GM18909 (cell line): ENCODE measurements at regions not wholly inside any gene's neighbourhood (a gene's known extent, or its start where the extent isn't known, plus 50 kb on each side); places are given as distances from the start of the nearest gene placed in this dataset.

ENCODE experiments used
- ATAC-seq: cut with Tn5 transposase; IDR thresholded peaks from one replicate; pipeline ENCODE4 v1.9.1; 2021; ENCODE audit warnings: mild to moderate bottlenecking; ENCODE audit not compliant: unreplicated experiment, poor library complexity

DNA sequence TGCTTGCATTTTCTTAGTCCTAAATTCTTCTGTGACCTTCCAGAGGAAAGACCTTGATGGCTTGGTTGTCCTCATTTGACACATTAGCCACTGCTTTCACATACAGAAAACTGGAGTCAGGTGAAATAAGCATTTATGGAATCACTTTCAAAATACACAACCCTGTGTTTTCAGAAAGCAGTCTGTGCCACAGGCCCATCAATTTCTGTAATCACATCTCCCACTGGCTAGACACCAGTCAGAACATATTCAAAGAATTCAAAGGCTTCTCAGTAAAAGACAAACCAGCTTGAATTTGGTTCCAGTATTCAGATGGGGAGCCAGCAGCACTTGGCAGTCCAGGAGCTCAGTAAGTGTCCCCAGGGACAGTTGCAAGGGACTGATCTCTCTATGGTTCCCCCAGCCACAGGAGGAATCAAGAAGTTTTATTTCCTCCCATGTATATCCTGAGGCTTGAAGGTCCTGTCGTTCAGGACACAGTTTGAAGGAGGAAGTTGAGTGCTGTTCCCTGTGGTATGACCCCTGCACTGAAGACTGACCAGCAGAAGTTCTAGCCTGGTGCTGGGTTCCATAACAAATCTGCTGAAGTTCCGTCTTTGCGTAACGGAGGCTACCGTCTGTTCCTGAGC, 214.3 kb downstream of the FOXO1 start:
- ATAC-seq: no peak

DNA sequence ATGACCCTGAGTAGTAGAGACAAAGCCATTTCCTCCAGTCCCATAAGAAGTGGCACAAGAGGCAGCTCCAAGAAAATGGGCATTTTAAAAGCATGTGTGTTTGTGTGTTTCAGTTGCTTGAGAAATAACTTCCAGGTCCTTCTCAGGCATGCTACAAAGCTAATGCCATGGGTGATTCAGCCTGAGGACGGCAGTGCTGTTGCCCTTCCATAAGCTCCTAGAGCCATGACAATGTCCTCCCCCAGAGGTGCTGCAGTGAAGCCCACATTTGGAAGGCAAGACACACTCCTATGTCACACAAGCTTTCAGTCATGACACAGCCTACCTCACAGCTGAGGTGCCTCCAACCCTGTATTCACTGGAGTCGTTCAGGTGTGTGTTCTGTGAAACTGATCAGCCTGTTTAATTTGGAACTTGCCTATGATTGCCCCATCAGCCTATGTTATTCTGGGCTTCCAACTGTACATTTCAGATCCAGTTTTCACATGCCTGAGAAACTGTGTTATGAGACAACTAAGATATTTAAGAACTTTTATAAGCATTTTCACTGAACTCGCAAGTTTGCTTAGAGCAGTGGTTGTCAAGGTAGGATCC, 213.6 kb downstream of the FOXO1 start:
- no peak for ATAC-seq

DNA sequence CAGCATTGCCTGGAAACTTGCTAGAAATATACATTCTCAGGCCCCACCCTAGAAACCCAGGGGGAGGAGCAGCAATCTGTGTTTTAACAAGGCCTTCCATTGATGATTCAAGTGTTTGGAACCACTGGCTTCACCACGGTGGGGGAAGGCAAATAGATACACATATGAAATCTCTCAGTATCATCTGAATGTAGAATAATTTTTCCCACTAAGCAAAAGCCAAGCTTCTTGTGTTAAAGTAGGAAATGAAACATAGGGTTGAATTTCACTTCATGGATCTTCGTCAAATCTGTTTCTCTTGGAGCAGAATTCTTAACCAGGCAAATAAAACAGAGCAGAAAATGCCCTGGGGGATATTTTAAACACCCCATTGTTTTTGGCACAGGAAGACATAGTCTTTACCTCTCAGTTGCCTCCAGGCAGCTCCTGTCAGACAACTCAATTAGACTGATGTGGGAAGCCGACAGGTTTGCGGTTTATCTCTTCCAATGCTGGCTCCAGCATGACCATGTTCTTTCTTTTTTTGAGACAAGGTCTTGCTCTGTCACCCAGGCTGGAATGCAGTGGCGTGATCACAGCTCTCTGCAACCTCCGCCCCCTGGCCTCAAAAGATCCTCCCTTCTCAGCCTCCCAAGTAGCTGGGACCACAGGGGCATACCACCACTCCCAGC, 213.0 kb downstream of the FOXO1 start:
- ATAC-seq: no peak

DNA sequence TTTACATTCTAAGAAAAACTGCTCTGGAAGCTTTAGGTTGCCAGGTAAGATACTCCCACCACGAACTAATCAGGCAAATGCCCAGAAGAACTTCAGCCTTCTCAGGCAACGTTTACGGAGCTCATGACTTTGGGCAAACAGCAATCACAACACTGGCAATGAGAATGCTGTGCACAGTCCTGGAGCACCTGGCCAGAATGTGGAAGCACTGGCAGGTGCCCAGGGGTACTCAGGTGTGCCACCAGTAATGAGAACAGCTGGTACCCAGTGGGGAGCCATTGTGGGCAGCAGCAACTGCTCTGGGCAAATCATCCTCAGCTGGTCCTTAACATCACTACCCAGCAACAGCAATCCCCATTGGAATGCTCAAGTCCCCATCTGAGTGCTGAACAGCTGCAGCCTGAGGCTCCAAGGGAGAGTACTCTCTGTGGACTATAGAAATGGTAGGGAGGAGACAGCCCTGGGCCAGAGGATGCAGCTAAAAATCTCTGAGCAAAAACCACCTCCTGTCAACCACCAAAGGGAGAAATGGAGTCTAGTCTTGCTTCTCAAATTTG, 210.0 kb downstream of the FOXO1 start:
- ATAC-seq: no peak

DNA sequence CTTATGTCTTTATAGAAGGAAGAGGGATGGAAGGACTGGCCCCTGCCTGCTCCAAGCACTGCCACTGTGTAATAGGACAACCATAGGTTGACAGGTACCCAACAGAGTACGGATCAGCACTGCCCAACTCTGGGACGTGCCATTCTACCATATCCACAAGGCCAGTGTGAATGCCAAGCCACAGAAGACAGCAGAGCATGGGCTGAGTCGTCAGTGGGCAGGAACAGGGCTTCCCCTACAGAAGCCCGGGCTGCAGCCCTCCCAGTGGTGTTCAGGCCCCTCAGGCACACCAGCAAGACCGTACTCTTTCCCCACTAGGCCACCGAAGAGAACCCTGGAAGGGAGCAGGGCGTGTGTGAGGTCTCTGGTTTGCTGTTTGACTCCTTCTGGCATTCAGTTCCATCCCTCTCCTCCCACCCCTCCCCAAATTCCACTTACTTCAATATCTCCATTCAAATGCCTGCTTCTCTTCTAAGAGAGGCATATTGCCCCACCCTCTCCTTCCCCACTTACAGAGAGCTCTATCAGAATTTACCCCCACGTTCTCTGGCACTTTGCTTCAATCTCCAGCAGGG, 209.4 kb downstream of the FOXO1 start:
- ATAC-seq: no peak

DNA sequence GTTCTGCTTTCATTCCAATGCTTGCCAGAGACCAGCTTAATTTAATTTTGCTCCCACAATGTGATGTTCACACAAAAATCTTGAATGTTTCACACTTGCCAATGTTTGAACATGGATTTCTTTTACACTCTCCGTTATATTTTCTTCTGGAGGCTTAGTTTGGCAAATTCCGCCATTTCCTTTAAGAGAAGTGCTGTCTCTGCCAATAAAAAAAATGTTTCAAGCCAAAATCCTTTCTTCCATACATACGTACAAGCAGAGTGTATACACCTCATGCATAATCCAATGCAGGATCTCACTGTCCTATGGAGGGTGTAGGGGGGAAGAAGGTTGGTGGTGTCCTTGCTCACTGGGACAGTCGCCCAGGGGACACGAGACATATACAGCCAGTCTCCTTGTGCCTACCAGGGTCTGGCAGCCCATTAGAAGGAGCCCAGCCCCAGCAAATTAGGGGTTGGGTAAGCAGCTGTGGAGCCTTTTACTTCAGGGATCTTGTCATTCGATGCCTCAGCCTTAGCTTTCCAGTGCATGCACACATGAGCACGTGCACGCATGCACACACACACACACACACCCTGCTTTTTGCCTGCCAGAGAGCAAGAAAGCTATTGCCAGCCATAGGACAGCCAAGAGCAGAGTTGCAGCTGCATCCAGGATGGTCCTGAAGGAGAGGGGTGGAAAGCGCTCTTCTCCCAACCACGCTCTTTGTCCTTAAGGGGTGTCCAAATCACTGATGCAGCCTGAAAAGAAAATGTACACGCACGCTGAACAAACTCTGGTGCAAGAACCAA, 208.3 kb downstream of the FOXO1 start:
- no peak for ATAC-seq

DNA sequence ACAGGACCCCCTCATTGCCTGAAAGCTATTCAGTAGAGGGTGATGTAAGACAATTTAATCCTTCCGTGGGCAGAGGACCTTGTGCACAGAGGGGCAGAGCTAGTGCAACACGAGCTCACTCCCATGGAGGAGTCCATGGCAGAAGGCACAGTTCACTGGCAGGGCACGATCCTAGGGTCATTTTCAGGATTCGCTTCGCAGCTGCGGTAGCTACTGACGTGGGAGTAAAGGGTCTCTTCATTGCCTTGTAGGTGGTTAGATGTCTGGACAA, 207.8 kb downstream of the FOXO1 start:
- ATAC-seq: no peak

DNA sequence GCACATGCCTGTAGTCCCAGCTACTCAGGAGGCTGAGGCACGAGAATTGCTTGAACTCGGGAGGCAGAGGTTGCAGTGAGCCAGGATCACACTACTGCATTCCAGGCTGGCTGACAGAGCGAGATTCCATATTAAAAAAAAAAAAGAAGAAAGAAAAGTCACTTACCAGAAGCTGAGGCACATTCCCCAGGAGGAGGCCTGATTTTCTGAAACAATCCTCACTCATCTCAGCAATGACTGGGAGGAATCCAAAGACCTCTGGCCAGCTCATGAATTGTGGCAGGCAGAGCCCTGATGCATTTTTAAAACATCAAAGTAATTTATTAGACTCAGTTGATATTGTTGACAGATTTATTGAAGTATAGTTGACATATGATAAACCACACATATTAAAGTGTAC, 206.3 kb downstream of the FOXO1 start:
- no peak for ATAC-seq

DNA sequence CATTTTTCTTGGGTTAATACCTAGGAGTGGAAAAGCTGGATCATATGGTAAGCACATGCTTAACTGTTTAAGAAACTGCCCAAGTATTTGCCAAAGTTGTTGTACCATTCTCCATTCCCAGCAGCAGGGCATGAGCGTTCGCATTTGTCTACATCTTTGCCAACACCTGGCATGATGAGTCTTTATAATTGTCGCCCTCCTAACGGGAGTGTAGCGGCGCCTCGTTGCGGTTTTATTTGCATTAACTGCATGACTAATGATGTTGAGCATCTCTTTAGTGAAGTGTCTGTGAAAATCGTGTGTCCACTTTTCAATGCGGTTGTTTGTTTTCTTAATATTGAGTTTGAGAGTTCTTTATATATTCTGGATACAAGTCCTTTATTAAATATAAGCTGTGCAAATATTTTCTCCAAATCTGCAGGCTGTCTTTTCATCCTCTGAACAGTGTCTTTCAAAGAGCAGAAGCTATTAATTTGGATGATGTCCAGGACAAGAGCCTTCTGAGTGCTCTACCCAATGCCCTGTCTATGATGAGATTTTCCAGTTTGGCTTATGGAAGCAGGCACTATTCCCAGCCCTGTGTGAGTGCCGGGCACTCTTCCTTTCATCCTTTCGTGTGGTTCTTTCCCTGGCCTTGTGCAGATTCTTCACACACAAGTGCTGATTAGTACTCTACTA, 202.0 kb downstream of the FOXO1 start:
- ATAC-seq: no peak

DNA sequence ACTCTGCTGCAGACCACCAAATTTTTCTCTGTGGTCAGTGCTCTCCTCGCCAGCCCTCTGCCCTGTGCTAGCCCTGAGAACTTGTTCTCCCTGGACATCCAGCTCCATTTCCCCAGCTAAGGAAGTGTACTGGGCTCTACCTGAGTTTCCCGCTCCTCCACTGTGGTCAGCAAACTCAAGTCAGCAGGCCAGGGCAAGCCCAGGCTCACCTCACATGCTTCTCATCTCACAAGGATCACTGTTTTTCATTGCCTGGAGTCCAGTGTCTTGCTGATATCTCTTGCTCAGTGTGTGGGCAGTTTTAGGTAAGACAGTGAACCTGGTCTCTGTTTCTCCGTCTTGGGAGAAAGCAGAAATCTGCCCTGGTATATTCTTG, 201.4 kb downstream of the FOXO1 start:
- ATAC-seq: no peak

DNA sequence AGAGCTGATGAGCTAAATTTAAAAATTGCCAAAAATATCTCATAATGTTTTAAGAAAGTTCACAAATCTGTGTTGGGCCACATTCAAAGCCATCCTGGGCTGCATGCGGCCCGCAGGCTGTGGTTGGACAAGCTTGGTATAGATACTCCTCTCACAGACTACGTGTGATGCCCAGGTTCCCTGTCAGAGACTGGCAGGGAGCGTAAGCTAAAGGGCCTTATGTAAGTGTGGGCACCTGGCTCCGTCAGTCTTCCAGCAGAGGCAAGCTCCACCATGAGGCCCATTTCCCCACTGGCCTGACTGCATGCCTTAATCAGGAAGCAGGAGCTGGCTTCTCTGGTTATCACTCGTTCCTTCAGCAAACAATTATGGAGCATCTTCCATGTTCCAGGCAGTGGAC, 200.2 kb downstream of the FOXO1 start:
- no peak for ATAC-seq

DNA sequence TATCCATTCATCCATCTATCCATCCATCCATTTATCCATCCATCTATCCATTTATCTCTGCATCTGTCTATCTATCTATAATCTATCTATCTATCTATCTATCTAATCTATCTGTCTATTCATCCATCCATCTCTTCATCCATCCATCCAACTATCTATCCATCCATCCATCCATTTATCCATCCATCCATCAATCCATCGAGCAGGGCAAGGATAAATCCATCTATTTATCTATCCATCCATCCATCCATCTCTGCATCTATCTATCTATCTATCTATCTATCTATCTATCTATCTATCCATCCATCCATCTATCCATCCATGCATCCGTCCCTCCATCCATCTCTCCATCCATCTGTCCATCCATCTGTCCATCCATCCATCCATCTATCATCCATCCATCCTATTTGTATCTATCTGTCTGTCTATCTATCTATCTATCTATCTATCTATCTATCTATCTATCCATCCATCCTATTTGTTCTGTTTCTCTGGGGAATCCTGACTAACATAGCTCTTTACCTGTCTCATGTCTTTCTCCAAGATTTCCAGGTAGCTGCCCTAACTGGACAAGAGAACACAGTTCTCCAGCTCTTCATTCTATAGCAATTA, 198.1 kb downstream of the FOXO1 start:
- ATAC-seq: no peak

DNA sequence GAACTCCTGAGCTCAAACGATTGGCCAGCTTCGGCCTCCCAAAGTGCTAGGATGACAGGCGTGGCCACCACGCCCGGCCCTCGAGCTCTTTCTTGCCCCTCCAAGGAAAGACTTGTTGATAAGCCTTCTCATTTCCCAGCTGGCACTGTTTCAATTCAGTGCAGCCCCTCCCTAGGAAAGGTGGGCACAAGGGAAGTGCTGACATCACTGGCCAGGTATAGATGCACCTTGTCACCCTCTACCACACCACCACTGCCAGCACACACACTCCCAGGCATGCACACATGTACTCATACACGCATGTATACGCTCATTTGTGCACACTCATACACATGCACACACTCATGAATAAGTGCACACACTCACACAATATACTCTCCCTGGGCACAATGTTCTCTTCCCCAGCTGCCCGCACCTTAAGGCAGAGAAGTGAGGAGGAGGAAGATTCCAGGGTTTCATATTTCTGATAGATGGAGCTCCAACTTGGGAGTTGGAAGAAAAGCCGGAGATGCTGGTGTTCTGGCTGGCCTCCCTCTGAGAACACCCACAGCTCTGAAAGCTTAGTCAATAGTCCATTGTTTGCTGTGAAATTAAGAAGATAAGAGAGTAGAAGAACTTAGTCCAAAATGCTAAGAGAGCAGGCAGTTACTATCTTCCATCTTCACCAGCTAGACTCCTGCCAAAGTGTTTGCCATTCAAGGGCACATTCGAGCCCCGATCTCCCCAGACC, 196.7 kb downstream of the FOXO1 start:
- ATAC-seq: no peak

DNA sequence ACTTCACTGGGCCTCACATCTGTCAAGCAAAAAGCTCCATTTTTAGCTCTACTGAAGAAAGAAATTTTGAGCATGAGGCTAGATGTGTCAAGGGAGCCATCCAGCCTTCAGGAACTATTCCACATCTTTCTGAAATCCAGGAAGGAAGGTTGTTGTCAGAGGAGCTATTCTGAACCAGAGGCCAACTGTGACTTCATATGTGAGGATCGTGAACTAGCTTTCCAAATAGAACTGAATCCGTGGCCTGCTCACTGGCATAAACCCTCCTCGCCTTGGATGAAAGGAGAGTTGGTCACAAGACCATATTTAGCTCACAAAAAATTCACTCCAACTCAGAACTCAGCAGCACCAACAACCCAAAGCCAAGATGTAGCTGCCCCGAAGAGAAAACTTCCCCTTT, 195.8 kb downstream of the FOXO1 start:
- no peak for ATAC-seq

DNA sequence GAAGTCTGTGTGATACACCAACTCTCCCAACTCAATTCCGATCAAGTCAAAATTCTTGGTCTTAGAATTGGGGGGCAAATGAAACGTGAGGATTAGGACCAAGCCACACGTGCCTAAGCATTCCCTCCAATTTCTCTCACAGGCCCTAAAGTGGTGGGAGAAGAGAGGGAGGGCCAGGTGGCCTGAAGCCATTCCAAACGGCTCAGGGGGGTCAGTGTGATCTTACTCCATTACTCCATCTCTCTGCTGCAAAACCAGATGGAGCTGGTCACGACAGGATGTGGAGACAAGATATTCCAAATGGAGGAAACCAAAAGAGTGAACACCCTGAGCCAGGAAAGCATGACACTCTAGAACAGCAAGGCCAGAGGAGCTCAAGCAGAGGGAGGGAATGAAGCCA, 195.4 kb downstream of the FOXO1 start:
- no peak for ATAC-seq

DNA sequence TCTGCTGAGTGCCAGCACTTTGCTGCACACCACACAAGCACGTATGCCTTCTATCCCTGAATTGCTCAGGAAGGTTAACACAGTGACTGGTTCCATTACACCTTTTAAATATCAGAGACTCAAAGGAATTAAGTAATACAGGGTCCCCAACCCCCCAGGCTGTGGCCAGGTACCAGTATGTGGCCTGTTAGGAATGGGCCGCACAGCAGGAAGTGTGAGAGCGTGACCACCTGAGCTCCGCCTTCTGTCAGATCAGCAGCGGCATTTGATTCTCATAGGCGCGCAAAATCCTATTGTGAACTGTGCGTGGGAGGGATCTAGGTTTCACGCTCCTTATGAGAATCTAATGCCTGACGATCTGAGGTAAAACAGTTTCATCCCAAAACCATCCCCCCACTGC, 194.5 kb downstream of the FOXO1 start:
- no peak for ATAC-seq

DNA sequence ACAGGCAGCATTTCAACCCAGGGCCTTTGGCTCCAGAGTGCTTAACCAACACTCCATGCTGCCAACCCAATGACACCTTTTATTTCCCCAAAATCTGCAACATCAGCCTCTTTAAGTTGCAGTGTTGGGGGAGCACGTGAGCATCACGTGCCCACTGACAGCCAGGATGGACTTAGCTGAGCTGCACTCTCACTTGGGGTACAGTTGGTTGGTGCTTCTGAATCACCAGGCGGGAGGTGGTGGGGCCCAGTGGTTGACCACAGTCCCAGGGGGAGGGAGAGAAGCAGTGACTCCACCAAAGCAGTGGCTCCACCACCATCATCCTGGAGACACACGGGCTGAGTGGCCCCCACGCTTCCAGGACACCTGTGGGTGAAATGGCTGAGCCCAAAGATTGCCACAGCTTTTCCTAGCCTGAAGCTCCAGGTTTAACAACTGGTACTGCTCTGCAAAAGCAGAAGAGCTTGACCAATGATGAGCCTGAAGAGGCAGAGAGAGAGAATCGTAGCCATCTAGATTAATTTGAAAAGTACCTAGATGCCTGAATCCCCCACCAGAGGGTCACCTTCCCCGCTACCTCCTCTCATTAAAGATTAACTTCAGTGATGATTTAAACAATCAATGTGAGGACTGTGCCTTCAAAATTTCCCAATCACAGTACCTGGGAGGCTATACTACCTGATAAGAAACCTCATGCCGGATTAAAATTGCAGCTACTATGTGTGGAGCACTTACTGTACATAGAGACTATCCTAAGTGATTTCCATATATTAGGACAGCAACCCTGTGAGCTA, 193.8 kb downstream of the FOXO1 start:
- peak; percentile 41 for ATAC-seq

DNA sequence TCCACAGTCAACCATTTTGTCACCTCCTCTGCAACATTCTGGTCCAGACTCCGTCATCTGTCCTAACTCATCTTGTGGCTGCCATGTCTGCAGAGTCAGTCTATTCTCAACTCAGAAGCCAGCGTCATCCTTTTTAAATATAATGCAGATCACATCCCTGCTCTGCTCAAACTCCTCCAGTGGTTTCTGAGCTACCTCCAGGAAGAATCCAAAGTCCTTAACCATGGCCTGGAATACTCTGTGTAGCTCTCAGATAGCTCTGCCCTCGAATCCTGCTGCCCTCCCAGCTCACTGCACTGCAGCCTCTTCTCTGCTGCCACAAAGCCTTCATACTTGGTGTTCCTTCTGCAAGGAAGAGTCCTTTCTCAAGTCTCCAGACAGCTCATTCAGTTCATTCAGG, 190.8 kb downstream of the FOXO1 start:
- no peak for ATAC-seq
